ENCODE measurements at regions not wholly inside any gene's neighbourhood (a gene's known extent, or its start where the extent isn't known, plus 50 kb on each side); places are given as distances from the start of the nearest gene placed in this dataset.

- TF ChIP-seq BHLHE40 (IDR thresholded peaks at IDR 0.05; ENCODE audit: low read depth, low read length) (no peak), MYC (IDR thresholded peaks at IDR 0.05; ENCODE audit: borderline replicate concordance, low read length) (no peak), CHD4 (IDR thresholded peaks at IDR 0.05; ENCODE audit: borderline replicate concordance) (no peak)
Observed at GRCh38 chr9:79020276-79020675, 551.5 kb upstream of the TLE4 start.
